H1 (cell line): ENCODE measurements at regions not wholly inside any gene's neighbourhood (a gene's known extent, or its start where the extent isn't known, plus 50 kb on each side); places are given as distances from the start of the nearest gene placed in this dataset.

Experiments used
- FOSL1 ChIP-seq: IDR thresholded peaks from 2 replicates; pipeline ENCODE4 v1.6.1; 2011; ENCODE audit warnings: mild to moderate bottlenecking, low read depth, low read length, moderate library complexity; ENCODE audit not compliant: insufficient read depth
- GABPA ChIP-seq: IDR thresholded peaks from 2 replicates; pipeline ENCODE4 v1.6.1; 2011; ENCODE audit warnings: mild to moderate bottlenecking, low read length, moderate library complexity, borderline replicate concordance; ENCODE audit not compliant: insufficient read depth
- MAFK ChIP-seq: IDR thresholded peaks from 2 replicates; pipeline ENCODE4 v1.6.1; 2012; ENCODE audit warnings: low read depth, mild to moderate bottlenecking, improper control_type of control experiment, low read length
- PHF8 ChIP-seq: fragments of 200-600 bp; sonication (generic); conservative IDR thresholded peaks from 2 replicates; pipeline ENCODE4 v1.7.1; 2012; ENCODE audit warnings: low read depth, mild to moderate bottlenecking, inconsistent platforms, low read length, moderate library complexity
- SP4 ChIP-seq: IDR thresholded peaks from 2 replicates; pipeline ENCODE4 v1.6.1; 2012; ENCODE audit warnings: low read length, inconsistent platforms
- SRF ChIP-seq: IDR thresholded peaks from 2 replicates; pipeline ENCODE4 v1.6.1; 2011; ENCODE audit warnings: mild to moderate bottlenecking, low read depth, low read length, moderate library complexity
- ZNF274 ChIP-seq: IDR thresholded peaks from 2 replicates; pipeline ENCODE4 v1.7.0; 2012; ENCODE audit warnings: low read length, borderline replicate concordance; ENCODE audit errors: extremely low read depth
- TF ChIP-seq, protein P1 (sequence below): fragments of 300-600 bp; sonication (generic); IDR thresholded peaks from 2 replicates; pipeline ENCODE4 v1.7.1; 2012; ENCODE audit warnings: low read length, moderate library complexity, mild to moderate bottlenecking, inconsistent platforms; ENCODE audit not compliant: insufficient replicate concordance

DNA sequence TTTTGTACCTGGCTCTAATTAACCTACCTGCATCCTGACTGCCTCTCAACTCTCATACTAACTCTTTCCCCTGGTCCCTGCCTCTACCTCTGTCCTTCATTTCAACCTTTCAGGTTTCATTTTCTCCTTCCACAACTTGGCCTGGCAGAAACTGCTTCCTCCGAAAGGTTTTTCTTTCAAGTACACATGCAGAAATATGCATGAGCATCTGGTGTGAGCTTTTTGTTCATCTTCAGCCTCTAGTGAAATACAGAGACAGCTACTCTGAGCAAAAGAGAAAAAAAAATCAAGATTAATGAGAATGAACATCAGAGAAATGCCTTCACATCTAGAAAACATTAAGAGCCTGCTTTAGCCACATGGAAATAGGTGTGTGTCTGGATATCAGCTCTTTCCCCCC lies 297.9 kb upstream of the PCSK5 start (continued):
- TF ChIP-seq, protein P1, sequence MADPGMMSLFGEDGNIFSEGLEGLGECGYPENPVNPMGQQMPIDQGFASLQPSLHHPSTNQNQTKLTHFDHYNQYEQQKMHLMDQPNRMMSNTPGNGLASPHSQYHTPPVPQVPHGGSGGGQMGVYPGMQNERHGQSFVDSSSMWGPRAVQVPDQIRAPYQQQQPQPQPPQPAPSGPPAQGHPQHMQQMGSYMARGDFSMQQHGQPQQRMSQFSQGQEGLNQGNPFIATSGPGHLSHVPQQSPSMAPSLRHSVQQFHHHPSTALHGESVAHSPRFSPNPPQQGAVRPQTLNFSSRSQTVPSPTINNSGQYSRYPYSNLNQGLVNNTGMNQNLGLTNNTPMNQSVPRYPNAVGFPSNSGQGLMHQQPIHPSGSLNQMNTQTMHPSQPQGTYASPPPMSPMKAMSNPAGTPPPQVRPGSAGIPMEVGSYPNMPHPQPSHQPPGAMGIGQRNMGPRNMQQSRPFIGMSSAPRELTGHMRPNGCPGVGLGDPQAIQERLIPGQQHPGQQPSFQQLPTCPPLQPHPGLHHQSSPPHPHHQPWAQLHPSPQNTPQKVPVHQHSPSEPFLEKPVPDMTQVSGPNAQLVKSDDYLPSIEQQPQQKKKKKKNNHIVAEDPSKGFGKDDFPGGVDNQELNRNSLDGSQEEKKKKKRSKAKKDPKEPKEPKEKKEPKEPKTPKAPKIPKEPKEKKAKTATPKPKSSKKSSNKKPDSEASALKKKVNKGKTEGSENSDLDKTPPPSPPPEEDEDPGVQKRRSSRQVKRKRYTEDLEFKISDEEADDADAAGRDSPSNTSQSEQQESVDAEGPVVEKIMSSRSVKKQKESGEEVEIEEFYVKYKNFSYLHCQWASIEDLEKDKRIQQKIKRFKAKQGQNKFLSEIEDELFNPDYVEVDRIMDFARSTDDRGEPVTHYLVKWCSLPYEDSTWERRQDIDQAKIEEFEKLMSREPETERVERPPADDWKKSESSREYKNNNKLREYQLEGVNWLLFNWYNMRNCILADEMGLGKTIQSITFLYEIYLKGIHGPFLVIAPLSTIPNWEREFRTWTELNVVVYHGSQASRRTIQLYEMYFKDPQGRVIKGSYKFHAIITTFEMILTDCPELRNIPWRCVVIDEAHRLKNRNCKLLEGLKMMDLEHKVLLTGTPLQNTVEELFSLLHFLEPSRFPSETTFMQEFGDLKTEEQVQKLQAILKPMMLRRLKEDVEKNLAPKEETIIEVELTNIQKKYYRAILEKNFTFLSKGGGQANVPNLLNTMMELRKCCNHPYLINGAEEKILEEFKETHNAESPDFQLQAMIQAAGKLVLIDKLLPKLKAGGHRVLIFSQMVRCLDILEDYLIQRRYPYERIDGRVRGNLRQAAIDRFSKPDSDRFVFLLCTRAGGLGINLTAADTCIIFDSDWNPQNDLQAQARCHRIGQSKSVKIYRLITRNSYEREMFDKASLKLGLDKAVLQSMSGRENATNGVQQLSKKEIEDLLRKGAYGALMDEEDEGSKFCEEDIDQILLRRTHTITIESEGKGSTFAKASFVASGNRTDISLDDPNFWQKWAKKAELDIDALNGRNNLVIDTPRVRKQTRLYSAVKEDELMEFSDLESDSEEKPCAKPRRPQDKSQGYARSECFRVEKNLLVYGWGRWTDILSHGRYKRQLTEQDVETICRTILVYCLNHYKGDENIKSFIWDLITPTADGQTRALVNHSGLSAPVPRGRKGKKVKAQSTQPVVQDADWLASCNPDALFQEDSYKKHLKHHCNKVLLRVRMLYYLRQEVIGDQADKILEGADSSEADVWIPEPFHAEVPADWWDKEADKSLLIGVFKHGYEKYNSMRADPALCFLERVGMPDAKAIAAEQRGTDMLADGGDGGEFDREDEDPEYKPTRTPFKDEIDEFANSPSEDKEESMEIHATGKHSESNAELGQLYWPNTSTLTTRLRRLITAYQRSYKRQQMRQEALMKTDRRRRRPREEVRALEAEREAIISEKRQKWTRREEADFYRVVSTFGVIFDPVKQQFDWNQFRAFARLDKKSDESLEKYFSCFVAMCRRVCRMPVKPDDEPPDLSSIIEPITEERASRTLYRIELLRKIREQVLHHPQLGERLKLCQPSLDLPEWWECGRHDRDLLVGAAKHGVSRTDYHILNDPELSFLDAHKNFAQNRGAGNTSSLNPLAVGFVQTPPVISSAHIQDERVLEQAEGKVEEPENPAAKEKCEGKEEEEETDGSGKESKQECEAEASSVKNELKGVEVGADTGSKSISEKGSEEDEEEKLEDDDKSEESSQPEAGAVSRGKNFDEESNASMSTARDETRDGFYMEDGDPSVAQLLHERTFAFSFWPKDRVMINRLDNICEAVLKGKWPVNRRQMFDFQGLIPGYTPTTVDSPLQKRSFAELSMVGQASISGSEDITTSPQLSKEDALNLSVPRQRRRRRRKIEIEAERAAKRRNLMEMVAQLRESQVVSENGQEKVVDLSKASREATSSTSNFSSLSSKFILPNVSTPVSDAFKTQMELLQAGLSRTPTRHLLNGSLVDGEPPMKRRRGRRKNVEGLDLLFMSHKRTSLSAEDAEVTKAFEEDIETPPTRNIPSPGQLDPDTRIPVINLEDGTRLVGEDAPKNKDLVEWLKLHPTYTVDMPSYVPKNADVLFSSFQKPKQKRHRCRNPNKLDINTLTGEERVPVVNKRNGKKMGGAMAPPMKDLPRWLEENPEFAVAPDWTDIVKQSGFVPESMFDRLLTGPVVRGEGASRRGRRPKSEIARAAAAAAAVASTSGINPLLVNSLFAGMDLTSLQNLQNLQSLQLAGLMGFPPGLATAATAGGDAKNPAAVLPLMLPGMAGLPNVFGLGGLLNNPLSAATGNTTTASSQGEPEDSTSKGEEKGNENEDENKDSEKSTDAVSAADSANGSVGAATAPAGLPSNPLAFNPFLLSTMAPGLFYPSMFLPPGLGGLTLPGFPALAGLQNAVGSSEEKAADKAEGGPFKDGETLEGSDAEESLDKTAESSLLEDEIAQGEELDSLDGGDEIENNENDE: no peak
- no peak for TF ChIP-seq PHF8
- TF ChIP-seq FOSL1: no peak
- TF ChIP-seq SP4: no peak
- no peak for TF ChIP-seq GABPA
- TF ChIP-seq ZNF274: no peak
- TF ChIP-seq SRF: no peak
- TF ChIP-seq MAFK: no peak
